T47D (cell line): ENCODE measurements at regions not wholly inside any gene's neighbourhood (a gene's known extent, or its start where the extent isn't known, plus 50 kb on each side); places are given as distances from the start of the nearest gene placed in this dataset.

Source experiments
- DNase-seq, 2 experiments: peaks; one replicate each; pipeline versions ENCODE4 v3.0.0 to v3.0.0-alpha.2; 2011 to 2012; ENCODE audit warnings: low read depth in 1 of 2, low spot score in 1 of 2
- JUND ChIP-seq: IDR thresholded peaks from 2 replicates; pipeline ENCODE4 v1.6.1; 2012; ENCODE audit warnings: low read depth
- in situ Hi-C: cut with HindIII; loops from 2 replicates; pipeline ENCODE4 v1.10.0; 2016; ENCODE audit warnings: low sequenced_read_pairs, low pct_unique_long_range_greater_than_20kb

GRCh38 chr18:24802456-24802855 is 342.0 kb downstream of the HRH4 start:
- in situ Hi-C loops = no loop called here
- DNase-seq = no peak
- no peak for TF ChIP-seq JUND

- no peak for TF ChIP-seq JUND
- no peak for DNase-seq
- in situ Hi-C loops = no loop called here
Observed at GRCh38 chr18:24805156-24805555, 344.7 kb downstream of the HRH4 start.

- no peak for DNase-seq
- in situ Hi-C loops = no loop called here
- no peak for TF ChIP-seq JUND
Observed at GRCh38 chr18:24809173-24809950, 348.9 kb downstream of the HRH4 start.

GRCh38 chr18:24810561-24811305 is 350.3 kb downstream of the HRH4 start:
- no peak for DNase-seq
- TF ChIP-seq JUND = no peak
- in situ Hi-C loops = no loop called here

- TF ChIP-seq JUND = no peak
- DNase-seq = no peak
- in situ Hi-C loops = no loop called here
Observed at GRCh38 chr18:24811950-24812681, 351.7 kb downstream of the HRH4 start.

- DNase-seq = no peak
- TF ChIP-seq JUND = no peak
- in situ Hi-C loops = no loop called here
Observed at GRCh38 chr18:24814521-24814920, 354.1 kb downstream of the HRH4 start.

GRCh38 chr18:24817150-24817549 is 356.7 kb downstream of the HRH4 start:
- no peak for TF ChIP-seq JUND
- no peak for DNase-seq
- in situ Hi-C loops = no loop called here

- in situ Hi-C loops = no loop called here
- DNase-seq = no peak
Observed at GRCh38 chr18:24817587-24818371, 357.3 kb downstream of the HRH4 start.

GRCh38 chr18:24818441-24818840 is 358.0 kb downstream of the HRH4 start:
- DNase-seq = no peak
- in situ Hi-C loops = no loop called here
- TF ChIP-seq JUND = no peak

More at GRCh38 chr18:24817587-24818371, 357.3 kb downstream of the HRH4 start:
- TF ChIP-seq JUND = no peak

- in situ Hi-C loops = no loop called here
- DNase-seq = no peak
- TF ChIP-seq JUND = no peak
Observed at GRCh38 chr18:24819141-24819890, 358.9 kb downstream of the HRH4 start.

- no peak for DNase-seq
- in situ Hi-C loops = no loop called here
Observed at GRCh38 chr18:24825397-24825796, 365.0 kb downstream of the HRH4 start.

More at GRCh38 chr18:24825397-24825796, 365.0 kb downstream of the HRH4 start:
- no peak for TF ChIP-seq JUND
